Breast epithelium (tissue), 4 donors: ENCODE measurements at regions not wholly inside any gene's neighbourhood (a gene's known extent, or its start where the extent isn't known, plus 50 kb on each side); places are given as distances from the start of the nearest gene placed in this dataset.

Experiments
- DNase-seq, 2 donors: peaks; one replicate each; pipeline ENCODE4 v3.0.0-alpha.2; 2019; ENCODE audit warnings: low spot score in 2 of 2
- H3K27ac ChIP-seq, 2 donors: fragments of 200-600 bp; sonication (generic) in 1 of 2; one replicate each; pipeline ENCODE4 v1.5.1; 2016 to 2019; ENCODE audit warnings: mild to moderate bottlenecking in 1 of 2
- H3K27me3 ChIP-seq, 2 donors: fragments of 200-600 bp; sonication (generic) in 1 of 2; one replicate each; pipeline versions ENCODE4 v1.5.1 to v1.6.0; 2017 to 2019; ENCODE audit warnings: control low read depth in 1 of 2, mild to moderate bottlenecking in 1 of 2
- H3K36me3 ChIP-seq: fragments of 200-600 bp; one replicate; pipeline ENCODE4 v1.5.1; 2019
- H3K4me1 ChIP-seq, 2 donors: fragments of 200-600 bp; sonication (generic); one replicate each; pipeline ENCODE4 v1.5.1; 2016 to 2019; ENCODE audit warnings: control low read depth in 1 of 2
- H3K4me3 ChIP-seq, 3 donors: fragments of 200-600 bp; sonication (generic); 1 replicate in 2 of 3; 2 replicates in 1 of 3; pipeline ENCODE4 v1.5.1; 2016 to 2019; ENCODE audit warnings: mild to moderate bottlenecking in 3 of 3, moderate library complexity in 2 of 3
- H3K9me3 ChIP-seq, 2 donors: fragments of 200-600 bp; sonication (generic) in 1 of 2; one replicate each; pipeline ENCODE4 v1.5.1; 2016 to 2019; ENCODE audit warnings: control low read depth in 1 of 2
- POLR2A ChIP-seq: fragments of 450-650 bp; IDR thresholded peaks from one replicate; pipeline ENCODE4 v1.6.1; 2016; ENCODE audit warnings: antibody characterized with exemption, mild to moderate bottlenecking, moderate library complexity
- POLR2AphosphoS5 ChIP-seq, 3 donors: sonication (generic); formaldehyde crosslinking; IDR thresholded peaks; one replicate each; pipeline ENCODE4 v1.6.1; 2017; ENCODE audit warnings: antibody characterized with exemption in 3 of 3
- intact Hi-C: fragments of 100-400 bp; cut with DNase I; formaldehyde crosslinking; loops from one replicate; pipeline ENCODE4 v1.15.1; 2023; ENCODE audit warnings: low total_unique reads
- TF ChIP-seq, protein P1 (sequence below), 3 donors: fragments of 450-650 bp; IDR thresholded peaks; one replicate each; pipeline ENCODE4 v1.5.1; 2016 to 2017; ENCODE audit warnings: antibody characterized with exemption in 3 of 3, mild to moderate bottlenecking in 3 of 3, moderate library complexity in 3 of 3

DNA sequence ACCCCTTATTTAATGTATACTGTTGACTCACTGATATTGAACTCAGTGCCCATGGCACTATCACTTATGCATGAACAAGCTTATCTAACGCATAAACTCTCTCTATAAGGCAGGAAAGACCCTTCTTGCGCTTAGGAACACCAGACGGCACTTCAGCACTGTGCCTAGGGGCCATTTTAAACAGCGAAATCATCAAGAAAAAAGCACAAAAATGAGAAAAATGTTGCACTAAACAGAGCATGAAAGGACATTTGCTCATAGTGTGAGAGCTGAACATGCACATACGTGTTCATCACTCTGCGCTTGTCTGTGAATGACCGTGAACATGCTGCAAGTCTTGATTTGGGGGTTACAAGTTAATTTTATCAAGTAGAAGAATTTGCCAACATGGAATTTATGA, 109.6 kb downstream of the WDR11 start:
- H3K36me3 ChIP-seq: no peaks in the 10 kb centered on the region
- intact Hi-C loops: no loop called here
- no peaks in the 10 kb centered on the region for H3K4me1 ChIP-seq
- H3K4me3 ChIP-seq: no peak overlapping the region
- no peak for DNase-seq
- H3K27me3 ChIP-seq: no peaks in the 10 kb centered on the region
- no peaks in the 10 kb centered on the region for H3K9me3 ChIP-seq
- TF ChIP-seq, protein P1, sequence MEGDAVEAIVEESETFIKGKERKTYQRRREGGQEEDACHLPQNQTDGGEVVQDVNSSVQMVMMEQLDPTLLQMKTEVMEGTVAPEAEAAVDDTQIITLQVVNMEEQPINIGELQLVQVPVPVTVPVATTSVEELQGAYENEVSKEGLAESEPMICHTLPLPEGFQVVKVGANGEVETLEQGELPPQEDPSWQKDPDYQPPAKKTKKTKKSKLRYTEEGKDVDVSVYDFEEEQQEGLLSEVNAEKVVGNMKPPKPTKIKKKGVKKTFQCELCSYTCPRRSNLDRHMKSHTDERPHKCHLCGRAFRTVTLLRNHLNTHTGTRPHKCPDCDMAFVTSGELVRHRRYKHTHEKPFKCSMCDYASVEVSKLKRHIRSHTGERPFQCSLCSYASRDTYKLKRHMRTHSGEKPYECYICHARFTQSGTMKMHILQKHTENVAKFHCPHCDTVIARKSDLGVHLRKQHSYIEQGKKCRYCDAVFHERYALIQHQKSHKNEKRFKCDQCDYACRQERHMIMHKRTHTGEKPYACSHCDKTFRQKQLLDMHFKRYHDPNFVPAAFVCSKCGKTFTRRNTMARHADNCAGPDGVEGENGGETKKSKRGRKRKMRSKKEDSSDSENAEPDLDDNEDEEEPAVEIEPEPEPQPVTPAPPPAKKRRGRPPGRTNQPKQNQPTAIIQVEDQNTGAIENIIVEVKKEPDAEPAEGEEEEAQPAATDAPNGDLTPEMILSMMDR (IDR thresholded peaks at IDR 0.05): no peak
- TF ChIP-seq POLR2AphosphoS5 (IDR thresholded peaks at IDR 0.05) (no peak), POLR2A (no peak)
- no peak overlapping the region for H3K27ac ChIP-seq

DNA sequence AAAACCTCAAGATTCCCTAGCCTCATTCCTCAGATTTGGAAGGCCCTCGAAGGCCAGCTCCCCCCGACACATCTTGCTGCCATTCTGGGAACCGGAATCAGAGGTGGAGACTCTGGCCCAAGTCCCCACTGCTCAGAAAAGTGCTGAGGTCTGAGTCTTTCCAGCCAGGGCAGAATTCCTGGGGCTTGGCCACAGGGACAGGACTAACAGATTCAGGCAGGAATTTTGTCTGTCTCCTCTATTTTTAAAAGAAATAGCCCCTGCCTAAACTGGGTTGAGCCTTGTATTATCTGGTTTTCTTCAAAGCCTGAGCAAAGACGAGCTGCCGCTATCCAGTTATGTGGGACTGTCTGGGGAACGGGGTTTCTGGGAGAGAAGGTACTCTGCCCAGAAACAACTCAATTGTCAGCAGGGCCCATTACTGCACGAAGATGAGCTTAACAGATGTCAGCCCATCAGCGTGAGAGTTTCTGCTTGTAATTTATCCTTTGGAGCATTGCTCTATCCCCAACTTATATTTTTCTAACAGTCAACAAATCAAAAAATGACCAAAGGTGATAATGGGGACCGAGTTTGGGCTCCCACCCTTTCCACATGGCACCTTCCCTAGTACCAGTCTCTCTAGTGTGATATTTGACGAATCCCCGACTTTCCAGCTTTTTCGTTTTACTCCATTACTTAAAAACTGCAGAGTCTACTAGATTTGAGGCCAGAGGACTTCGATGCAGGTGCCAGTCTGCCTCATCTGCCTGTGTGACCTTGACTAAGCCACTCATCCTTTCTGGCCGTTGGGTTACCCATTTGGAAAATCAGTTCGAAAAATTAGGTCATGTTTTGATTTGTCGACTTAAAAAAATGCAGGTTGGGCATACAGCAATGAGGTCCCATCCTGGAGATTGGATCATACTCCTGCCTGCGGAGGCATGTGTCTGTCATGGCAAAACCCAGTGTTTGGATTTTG, 110.9 kb downstream of the WDR11 start:
- Histone ChIP-seq H3K36me3 (no peaks in the 10 kb centered on the region), H3K4me1 (no peaks in the 10 kb centered on the region), H3K27me3 (no peaks in the 10 kb centered on the region), H3K4me3 (no peak overlapping the region), H3K27ac (no peak overlapping the region), H3K9me3 (no peaks in the 10 kb centered on the region)
- DNase-seq: no peak
- TF ChIP-seq POLR2AphosphoS5 (IDR thresholded peaks at IDR 0.05): no peak
- no peak for TF ChIP-seq POLR2A
- TF ChIP-seq, protein P1 (IDR thresholded peaks at IDR 0.05): no peak
- intact Hi-C loops: no loop called here

DNA sequence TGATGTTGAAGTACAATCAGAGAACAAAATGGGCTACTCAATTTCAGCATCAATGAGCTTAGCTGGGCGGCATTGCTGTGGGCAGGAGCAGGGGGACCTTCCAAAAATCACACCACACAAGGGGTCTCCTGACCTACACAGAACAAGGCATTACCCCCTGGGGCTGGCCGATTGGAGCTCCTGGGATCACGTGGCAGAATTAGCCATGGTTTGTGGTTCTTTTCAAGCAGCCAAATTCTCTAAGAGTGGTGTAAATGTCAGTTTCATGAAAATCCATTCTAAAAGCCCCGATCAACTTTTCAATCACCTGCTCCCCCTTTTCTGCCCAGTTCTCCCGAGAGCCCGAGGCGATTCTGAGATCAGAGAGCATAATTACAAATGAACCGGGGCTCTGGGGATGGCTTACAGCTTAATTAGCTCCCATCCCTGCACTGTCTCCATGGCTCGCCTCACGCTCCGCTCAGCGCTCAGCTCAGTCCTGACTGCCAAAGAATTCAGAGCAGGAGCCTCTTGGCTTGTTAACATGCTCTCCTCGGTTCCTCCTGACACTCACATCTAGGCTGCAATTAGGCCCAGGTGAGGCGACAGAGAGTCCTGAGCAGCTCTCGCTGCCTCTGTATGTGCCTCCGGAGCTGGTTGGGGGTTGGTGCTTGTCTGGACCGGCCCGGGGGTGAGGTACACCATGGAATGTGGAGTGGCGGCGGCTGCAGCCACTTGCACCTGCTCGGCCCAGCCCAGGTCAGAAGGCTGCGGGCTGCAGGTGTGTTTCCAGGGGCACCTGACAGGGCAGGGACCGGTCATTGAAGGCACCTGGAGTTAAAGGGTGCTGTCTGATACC, 111.8 kb downstream of the WDR11 start:
- no peaks in the 10 kb centered on the region for H3K4me1 ChIP-seq
- H3K4me3 ChIP-seq: no peak overlapping the region
- DNase-seq: no peak
- TF ChIP-seq POLR2AphosphoS5 (IDR thresholded peaks at IDR 0.05) (no peak), POLR2A (no peak)
- TF ChIP-seq, protein P1 (IDR thresholded peaks at IDR 0.05): no peak
- intact Hi-C loops: no loop called here
- no peaks in the 10 kb centered on the region for H3K36me3 ChIP-seq
- H3K9me3 ChIP-seq: no peaks in the 10 kb centered on the region
- no peaks in the 10 kb centered on the region for H3K27me3 ChIP-seq
- H3K27ac ChIP-seq: no peak overlapping the region

DNA sequence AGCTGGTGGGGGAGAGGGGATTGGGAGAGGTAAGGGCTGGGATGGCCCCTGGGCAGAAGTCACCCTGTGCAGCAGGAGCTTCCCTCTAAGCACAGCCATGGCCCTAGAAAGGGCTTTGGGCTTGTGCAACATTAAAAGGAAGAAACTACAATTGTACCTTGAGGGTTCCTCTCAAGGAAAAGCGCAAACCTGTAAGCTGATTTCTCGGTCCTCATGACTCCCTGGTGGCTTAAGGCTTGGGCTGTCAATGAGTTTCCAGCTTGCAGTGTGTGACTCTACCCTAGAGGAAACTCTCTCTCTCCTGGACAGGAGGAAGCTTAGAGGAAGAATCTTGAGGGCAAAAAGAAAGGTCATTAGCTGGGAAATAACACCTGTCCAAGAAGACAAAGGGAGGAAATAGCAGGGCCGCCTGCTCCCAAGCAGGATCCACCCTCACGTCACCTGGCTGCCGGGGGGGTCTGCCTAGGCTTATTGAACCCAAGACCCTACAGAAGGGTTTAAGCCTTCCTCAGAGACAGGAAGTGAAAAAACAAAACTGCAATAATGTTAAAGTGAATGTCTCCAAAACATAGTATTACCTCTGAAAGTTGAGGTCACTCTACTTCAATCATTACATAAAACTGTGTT, 112.5 kb downstream of the WDR11 start:
- Histone ChIP-seq H3K27me3 (no peaks in the 10 kb centered on the region), H3K4me1 (no peaks in the 10 kb centered on the region), H3K27ac (no peak overlapping the region), H3K9me3 (no peaks in the 10 kb centered on the region), H3K4me3 (no peak overlapping the region), H3K36me3 (no peaks in the 10 kb centered on the region)
- no peak for TF ChIP-seq POLR2AphosphoS5 (IDR thresholded peaks at IDR 0.05)
- TF ChIP-seq, protein P1 (IDR thresholded peaks at IDR 0.05): no peak
- no peak for TF ChIP-seq POLR2A
- no peak for DNase-seq
- intact Hi-C loops: no loop called here
